ENCODE measurements at regions not wholly inside any gene's neighbourhood (a gene's known extent, or its start where the extent isn't known, plus 50 kb on each side); places are given as distances from the start of the nearest gene placed in this dataset.

DNA sequence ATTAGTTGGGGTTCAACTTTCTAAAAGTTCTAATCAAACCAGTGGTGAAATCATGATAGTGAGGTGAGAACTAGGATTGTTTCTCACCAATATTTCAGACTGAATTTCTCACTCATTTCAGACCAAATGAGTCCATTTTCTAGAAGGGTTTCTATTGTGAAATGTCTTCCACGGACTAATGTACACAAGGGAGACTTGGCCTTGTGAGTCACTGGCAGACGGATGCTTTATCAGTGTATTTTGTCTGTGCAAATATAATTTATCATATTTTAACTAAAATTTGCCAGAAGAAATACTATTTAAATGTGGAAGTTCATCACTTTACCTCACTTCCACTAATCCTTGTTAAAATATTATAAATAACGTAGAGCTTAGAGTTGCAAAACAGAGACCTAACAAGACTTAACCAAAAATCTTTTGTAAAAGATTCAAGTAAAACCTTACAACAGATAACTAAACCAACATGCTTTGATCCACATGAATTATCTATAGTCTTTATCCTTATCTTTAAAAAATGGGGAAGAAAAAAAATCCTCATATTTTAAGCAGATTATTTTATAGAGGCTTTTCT is 506.0 kb upstream of the FAM241A start:
- no peak overlapping the region for H3K4me3 ChIP-seq (ENCODE audit: low read depth, low read length)
- TF ChIP-seq, protein P1, sequence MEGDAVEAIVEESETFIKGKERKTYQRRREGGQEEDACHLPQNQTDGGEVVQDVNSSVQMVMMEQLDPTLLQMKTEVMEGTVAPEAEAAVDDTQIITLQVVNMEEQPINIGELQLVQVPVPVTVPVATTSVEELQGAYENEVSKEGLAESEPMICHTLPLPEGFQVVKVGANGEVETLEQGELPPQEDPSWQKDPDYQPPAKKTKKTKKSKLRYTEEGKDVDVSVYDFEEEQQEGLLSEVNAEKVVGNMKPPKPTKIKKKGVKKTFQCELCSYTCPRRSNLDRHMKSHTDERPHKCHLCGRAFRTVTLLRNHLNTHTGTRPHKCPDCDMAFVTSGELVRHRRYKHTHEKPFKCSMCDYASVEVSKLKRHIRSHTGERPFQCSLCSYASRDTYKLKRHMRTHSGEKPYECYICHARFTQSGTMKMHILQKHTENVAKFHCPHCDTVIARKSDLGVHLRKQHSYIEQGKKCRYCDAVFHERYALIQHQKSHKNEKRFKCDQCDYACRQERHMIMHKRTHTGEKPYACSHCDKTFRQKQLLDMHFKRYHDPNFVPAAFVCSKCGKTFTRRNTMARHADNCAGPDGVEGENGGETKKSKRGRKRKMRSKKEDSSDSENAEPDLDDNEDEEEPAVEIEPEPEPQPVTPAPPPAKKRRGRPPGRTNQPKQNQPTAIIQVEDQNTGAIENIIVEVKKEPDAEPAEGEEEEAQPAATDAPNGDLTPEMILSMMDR (IDR thresholded peaks at IDR 0.05; ENCODE audit: low read depth, low read length): no peak

DNA sequence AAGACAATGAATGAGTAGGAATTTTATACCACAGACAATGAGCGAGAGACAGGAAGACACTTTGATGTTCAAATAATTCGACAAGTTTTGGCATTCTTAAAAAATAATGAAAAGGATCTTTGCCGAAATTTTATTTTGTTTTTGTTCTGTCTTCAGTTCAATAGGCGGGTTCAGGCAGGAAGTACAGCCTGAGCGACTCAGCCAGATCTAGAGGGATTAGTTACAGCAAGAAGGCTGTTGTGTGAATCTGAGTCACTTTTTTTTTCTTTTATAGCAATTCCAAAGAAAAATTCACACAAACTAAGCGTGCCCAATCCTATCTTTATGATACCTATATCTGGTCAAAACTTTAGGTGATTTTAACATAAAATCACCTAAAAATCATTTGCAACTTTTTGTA is 505.4 kb upstream of the FAM241A start:
- TF ChIP-seq, protein P1 (IDR thresholded peaks at IDR 0.05; ENCODE audit: low read depth, low read length): no peak
- H3K4me3 ChIP-seq (ENCODE audit: low read depth, low read length): no peak overlapping the region

DNA sequence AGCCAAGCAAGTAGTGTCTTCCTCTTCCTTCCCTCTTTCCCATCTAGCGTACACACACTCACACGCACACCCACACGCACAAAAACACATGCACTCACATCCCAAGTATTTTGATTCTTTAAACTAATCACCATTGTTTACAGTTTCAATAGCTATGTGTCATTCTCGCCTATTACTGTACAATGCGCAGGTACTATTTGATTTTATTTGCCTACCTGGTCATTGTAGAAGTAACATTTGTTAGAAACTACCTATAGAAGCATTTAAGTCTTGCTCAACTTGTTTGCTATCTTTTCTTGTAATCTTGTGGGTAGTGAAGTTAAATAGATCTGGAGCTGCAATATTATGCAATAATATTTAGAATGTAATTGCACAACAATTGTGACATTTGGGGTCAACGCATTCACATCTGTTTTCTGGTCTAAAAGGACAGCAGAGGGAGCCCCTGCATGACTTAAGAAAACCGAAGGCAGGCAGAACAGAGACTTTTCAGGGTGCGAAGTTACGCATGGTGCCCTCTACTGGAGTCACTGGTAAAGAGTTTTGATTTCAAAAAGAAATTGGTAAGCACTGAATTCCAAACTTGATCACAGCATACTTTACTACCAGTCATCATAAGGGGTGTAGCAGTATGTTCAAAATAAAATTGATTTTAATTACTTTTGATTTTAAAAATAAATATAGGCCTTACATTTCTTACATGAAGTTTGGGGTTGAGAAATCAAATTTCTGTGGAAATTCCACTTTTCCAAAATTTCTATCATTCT is 503.3 kb upstream of the FAM241A start:
- H3K4me3 ChIP-seq (ENCODE audit: low read depth, low read length): no peak overlapping the region
- TF ChIP-seq, protein P1 (IDR thresholded peaks at IDR 0.05; ENCODE audit: low read depth, low read length): no peak

DNA sequence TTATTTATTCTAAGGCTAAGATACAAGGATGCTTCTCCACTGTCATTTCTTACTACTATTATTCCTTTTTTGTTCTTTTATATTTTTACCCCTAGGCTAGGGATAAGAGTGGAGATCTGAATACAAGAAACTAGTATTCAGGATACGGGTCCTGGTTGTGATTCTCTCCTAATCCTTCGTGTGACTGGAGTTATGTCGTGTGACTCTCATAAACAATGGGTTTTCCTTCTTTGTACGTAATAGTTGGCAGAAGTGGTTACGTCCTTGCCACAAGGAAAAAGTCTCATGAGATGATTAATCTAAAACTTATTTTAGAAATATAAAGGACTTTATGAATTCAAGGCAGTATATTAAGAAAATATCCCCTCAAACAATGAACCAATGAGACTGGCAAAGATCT is 497.2 kb upstream of the FAM241A start:
- TF ChIP-seq, protein P1 (IDR thresholded peaks at IDR 0.05; ENCODE audit: low read depth, low read length): no peak
- no peak overlapping the region for H3K4me3 ChIP-seq (ENCODE audit: low read depth, low read length)

DNA sequence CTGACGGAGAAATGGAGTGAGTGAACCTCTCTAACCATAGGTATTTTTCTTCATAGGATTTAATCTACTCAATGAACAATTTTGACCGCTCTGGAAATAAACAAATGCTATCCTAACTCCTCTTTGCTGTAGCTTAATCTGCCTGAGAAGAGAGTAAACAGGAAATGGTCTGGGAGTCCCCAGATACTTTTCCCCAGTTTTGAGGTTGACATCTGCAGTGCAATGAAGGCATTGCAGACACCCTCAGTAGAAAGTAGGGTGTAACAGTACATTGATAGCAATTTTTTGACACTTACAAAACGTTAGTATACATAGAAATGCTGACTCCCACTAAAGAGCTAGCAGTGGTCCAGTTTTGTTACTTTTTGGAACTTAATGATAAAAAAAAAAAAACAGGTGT is 495.9 kb upstream of the FAM241A start:
- no peak overlapping the region for H3K4me3 ChIP-seq (ENCODE audit: low read depth, low read length)
- TF ChIP-seq, protein P1 (IDR thresholded peaks at IDR 0.05; ENCODE audit: low read depth, low read length): no peak

DNA sequence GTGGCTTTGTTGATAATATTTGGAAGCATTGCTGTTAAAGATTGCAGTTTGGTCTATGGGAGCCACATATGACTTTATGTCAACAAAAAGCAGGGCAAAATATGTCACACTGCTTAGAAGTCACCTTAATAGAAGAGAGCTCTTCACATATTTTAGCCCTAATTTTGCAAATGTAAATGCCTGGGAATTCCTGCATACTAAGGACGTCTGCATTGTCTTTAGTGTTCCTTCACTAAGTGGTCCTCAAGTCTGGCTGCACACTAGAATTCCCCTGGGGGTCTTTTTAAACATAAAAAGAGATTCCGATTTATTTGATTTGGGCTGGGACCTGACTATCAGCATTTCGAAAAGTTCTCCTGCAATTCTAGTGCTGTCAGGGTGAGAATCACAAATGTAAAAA is 495.1 kb upstream of the FAM241A start:
- H3K4me3 ChIP-seq (ENCODE audit: low read depth, low read length): no peak overlapping the region
- TF ChIP-seq, protein P1 (IDR thresholded peaks at IDR 0.05; ENCODE audit: low read depth, low read length): no peak

DNA sequence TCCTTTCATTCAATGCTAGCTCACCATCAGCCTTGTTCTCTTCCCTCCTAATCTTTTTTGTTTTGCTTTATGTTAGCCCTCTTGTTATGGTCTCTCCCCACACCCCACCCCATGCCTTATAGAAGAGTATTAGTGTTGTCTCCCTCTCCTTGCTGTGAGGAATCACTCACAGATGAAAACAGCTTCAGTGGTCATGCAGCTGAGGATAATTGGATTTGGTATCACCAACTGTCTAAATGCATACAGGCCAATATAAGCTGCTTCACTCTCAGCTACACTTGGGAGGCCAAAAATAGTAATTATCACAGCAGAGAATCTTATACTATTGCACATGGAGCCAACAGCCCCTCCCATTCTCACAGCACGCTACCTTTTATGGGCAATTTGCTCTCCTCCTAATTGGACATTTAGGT is 494.6 kb upstream of the FAM241A start:
- TF ChIP-seq, protein P1 (IDR thresholded peaks at IDR 0.05; ENCODE audit: low read depth, low read length): no peak
- no peak overlapping the region for H3K4me3 ChIP-seq (ENCODE audit: low read depth, low read length)
